HL-60 (cell line): ENCODE measurements at regions not wholly inside any gene's neighbourhood (a gene's known extent, or its start where the extent isn't known, plus 50 kb on each side); places are given as distances from the start of the nearest gene placed in this dataset.

Source experiments
- POLR2AphosphoS5 ChIP-seq: IDR thresholded peaks from 2 replicates; pipeline ENCODE4 v1.6.1; 2012; ENCODE audit warnings: low read depth
- SPI1 ChIP-seq: IDR thresholded peaks from 2 replicates; pipeline ENCODE4 v1.6.1; 2012; ENCODE audit warnings: low read depth, mild to moderate bottlenecking, borderline replicate concordance
- TF ChIP-seq, protein P1 (sequence below): IDR thresholded peaks from one replicate; pipeline ENCODE4 v1.5.1; 2011; ENCODE audit warnings: low read length, control low read depth, inconsistent platforms; ENCODE audit not compliant: insufficient read depth
- TF ChIP-seq, protein P2 (sequence below): IDR thresholded peaks from 2 replicates; pipeline ENCODE4 v1.6.1; 2012; ENCODE audit warnings: low read depth; ENCODE audit not compliant: insufficient replicate concordance

DNA sequence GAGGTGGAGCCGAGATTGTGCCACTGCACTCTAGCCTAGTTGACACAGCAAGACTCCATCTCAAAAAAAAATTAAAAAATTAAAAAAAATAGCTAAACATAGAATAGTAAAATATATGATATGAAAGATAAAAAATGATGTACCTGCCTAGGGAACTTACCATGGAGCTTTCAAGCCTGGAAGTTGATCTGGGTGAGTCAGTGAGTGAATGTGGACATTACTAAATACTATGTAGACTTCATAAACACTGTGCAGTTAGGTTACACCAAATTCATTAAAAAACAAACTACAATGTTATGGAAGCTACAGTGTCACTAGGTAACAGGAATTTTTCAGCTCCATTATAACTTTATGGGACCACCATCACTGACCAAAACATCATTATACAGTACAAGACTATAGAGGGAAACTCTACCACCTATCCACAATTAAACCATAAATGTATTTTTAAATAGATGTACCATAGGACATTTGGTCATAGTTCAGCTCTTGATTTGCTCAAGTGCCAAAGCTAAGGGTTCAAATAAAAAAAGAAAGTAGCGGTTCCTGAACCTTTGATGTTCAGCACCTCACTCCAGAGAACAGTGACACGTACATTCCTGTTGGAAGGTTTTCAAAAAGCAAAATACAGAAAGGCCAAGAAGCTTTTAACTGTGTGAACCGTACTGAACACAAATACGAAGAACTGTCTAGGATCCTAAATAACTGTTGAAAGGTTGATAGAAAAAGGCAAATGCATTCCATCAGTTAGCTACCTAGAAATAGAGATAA lies 52.4 kb upstream of the SPDEF start:
- TF ChIP-seq, protein P1, sequence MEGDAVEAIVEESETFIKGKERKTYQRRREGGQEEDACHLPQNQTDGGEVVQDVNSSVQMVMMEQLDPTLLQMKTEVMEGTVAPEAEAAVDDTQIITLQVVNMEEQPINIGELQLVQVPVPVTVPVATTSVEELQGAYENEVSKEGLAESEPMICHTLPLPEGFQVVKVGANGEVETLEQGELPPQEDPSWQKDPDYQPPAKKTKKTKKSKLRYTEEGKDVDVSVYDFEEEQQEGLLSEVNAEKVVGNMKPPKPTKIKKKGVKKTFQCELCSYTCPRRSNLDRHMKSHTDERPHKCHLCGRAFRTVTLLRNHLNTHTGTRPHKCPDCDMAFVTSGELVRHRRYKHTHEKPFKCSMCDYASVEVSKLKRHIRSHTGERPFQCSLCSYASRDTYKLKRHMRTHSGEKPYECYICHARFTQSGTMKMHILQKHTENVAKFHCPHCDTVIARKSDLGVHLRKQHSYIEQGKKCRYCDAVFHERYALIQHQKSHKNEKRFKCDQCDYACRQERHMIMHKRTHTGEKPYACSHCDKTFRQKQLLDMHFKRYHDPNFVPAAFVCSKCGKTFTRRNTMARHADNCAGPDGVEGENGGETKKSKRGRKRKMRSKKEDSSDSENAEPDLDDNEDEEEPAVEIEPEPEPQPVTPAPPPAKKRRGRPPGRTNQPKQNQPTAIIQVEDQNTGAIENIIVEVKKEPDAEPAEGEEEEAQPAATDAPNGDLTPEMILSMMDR: no peak
- TF ChIP-seq, protein P2, sequence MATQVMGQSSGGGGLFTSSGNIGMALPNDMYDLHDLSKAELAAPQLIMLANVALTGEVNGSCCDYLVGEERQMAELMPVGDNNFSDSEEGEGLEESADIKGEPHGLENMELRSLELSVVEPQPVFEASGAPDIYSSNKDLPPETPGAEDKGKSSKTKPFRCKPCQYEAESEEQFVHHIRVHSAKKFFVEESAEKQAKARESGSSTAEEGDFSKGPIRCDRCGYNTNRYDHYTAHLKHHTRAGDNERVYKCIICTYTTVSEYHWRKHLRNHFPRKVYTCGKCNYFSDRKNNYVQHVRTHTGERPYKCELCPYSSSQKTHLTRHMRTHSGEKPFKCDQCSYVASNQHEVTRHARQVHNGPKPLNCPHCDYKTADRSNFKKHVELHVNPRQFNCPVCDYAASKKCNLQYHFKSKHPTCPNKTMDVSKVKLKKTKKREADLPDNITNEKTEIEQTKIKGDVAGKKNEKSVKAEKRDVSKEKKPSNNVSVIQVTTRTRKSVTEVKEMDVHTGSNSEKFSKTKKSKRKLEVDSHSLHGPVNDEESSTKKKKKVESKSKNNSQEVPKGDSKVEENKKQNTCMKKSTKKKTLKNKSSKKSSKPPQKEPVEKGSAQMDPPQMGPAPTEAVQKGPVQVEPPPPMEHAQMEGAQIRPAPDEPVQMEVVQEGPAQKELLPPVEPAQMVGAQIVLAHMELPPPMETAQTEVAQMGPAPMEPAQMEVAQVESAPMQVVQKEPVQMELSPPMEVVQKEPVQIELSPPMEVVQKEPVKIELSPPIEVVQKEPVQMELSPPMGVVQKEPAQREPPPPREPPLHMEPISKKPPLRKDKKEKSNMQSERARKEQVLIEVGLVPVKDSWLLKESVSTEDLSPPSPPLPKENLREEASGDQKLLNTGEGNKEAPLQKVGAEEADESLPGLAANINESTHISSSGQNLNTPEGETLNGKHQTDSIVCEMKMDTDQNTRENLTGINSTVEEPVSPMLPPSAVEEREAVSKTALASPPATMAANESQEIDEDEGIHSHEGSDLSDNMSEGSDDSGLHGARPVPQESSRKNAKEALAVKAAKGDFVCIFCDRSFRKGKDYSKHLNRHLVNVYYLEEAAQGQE: no peak
- TF ChIP-seq POLR2AphosphoS5: no peak
- no peak for TF ChIP-seq SPI1
